IgD-negative memory B cell (primary cell): ENCODE measurements at regions not wholly inside any gene's neighbourhood (a gene's known extent, or its start where the extent isn't known, plus 50 kb on each side); places are given as distances from the start of the nearest gene placed in this dataset.
"Not testable (repeated sequence)": the region's sequence is repeated elsewhere in the genome, so short reads cannot be mapped to it uniquely, and the experiment has no call there.

Source experiments
- H3K27ac Mint-ChIP-seq, 3 donors: one replicate each; pipeline ENCODE4 v1.8.0; 2020 to 2022; ENCODE audit warnings: mild to moderate bottlenecking in 3 of 3, mixed read lengths in 3 of 3, moderate library complexity in 1 of 3
- H3K27me3 Mint-ChIP-seq: one replicate; pipeline ENCODE4 v1.8.0; 2021; ENCODE audit warnings: mixed read lengths
- H3K36me3 Mint-ChIP-seq: one replicate; pipeline ENCODE4 v1.8.0; 2020; ENCODE audit warnings: mild to moderate bottlenecking, mixed read lengths
- H3K4me1 Mint-ChIP-seq, 3 donors: one replicate each; pipeline ENCODE4 v1.8.0; 2020 to 2022; ENCODE audit warnings: mixed read lengths in 3 of 3, mild to moderate bottlenecking in 1 of 3
- H3K4me3 Mint-ChIP-seq, 4 donors: one replicate each; pipeline ENCODE4 v1.8.0; 2020 to 2022; ENCODE audit warnings: mild to moderate bottlenecking in 4 of 4, mixed read lengths in 4 of 4, moderate library complexity in 3 of 4
- H3K9me3 Mint-ChIP-seq, 3 donors: one replicate each; pipeline ENCODE4 v1.8.0; 2020 to 2021; ENCODE audit warnings: mixed read lengths in 3 of 3, mild to moderate bottlenecking in 1 of 3

DNA sequence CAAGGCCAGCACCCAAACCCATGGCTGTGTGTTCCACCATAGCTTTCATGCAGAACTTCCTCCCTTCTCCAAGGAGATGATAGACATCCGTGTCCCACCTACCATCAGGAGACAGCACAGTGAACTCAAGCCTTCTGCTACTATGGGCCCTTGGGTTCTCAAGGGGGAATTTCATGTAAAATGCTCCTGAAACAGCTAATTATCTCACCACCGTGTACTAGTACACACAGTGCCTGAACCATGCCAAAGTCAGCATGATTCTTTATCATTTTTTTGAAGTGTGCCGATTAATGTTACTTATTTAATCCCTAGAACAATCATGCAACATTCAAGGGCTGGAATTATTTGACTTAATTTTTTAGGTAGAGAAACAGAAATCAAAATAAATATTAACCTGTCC, 53.9 kb upstream of the FCGR1A start:
- not testable (repeated sequence) for H3K27me3 Mint-ChIP-seq, H3K27ac Mint-ChIP-seq, H3K4me3 Mint-ChIP-seq, H3K36me3 Mint-ChIP-seq, H3K9me3 Mint-ChIP-seq, H3K4me1 Mint-ChIP-seq
